ENCODE measurements at regions not wholly inside any gene's neighbourhood (a gene's known extent, or its start where the extent isn't known, plus 50 kb on each side); places are given as distances from the start of the nearest gene placed in this dataset.

GRCh38 chr2:198622986-198623730 is 818.8 kb downstream of the PLCL1 start:
- Mint-ChIP-seq H3K4me3 (no peak overlapping the region), H3K27ac (no peak overlapping the region), H3K9me3 (no peaks in the 10 kb centered on the region), H3K36me3 (ENCODE audit: low read depth) (no peaks in the 10 kb centered on the region), H3K27me3 (no peaks in the 10 kb centered on the region), H3K4me1 (ENCODE audit: low read depth) (no peaks in the 10 kb centered on the region)
- ChIA-PET CTCF (no interaction called here), POLR2A (no interaction called here)
- Histone ChIP-seq H3K4me1 (ENCODE audit: insufficient read depth, low read length) (no peaks in the 10 kb centered on the region), H3K27me3 (ENCODE audit: control insufficient read depth in 1 of 2, insufficient read depth in 2 of 2, low read length in 2 of 2) (no peaks in the 10 kb centered on the region), H3K36me3 (ENCODE audit: insufficient read depth, low read length) (no peaks in the 10 kb centered on the region), H3K27ac (ENCODE audit: low read depth in 1 of 2, low read length in 2 of 2) (no peak overlapping the region), H3K9me3 (ENCODE audit: control insufficient read depth in 1 of 2, insufficient read depth in 1 of 2, low read length in 2 of 2) (no peaks in the 10 kb centered on the region), H3K4me3 (ENCODE audit: low read length) (no peak overlapping the region)
- DNase-seq (no peak), ATAC-seq (ENCODE audit: poor library complexity) (no peak)
- intact Hi-C loops (cut with DNase I, micrococcal nuclease) = no loop called here
- TF ChIP-seq CTCF (IDR thresholded peaks at IDR 0.05) = no peak

- Histone ChIP-seq H3K9me3 (ENCODE audit: control insufficient read depth in 1 of 2, insufficient read depth in 1 of 2, low read length in 2 of 2) (no peaks in the 10 kb centered on the region), H3K27me3 (ENCODE audit: control insufficient read depth in 1 of 2, insufficient read depth in 2 of 2, low read length in 2 of 2) (no peaks in the 10 kb centered on the region), H3K4me1 (ENCODE audit: insufficient read depth, low read length) (no peaks in the 10 kb centered on the region), H3K4me3 (ENCODE audit: low read length) (no peak overlapping the region), H3K27ac (ENCODE audit: low read depth in 1 of 2, low read length in 2 of 2) (no peak overlapping the region), H3K36me3 (ENCODE audit: insufficient read depth, low read length) (no peaks in the 10 kb centered on the region)
- ChIA-PET POLR2A (no interaction called here), CTCF (no interaction called here)
- intact Hi-C loops (cut with DNase I, micrococcal nuclease) = no loop called here
- H3K27ac Mint-ChIP-seq = no peak overlapping the region
- no peaks in the 10 kb centered on the region for H3K36me3 Mint-ChIP-seq (ENCODE audit: low read depth)
- no peak for DNase-seq
- no peak for TF ChIP-seq CTCF (IDR thresholded peaks at IDR 0.05)
- ATAC-seq (ENCODE audit: poor library complexity) = no peak
- H3K27me3 Mint-ChIP-seq = peaks cover 5% of the 10 kb centered on the region
- H3K9me3 Mint-ChIP-seq = peaks cover 3% of the 10 kb centered on the region
- H3K4me1 Mint-ChIP-seq (ENCODE audit: low read depth) = no peaks in the 10 kb centered on the region
- H3K4me3 Mint-ChIP-seq = no peak overlapping the region
These were observed 811.6 kb downstream of the PLCL1 start for GRCh38 chr2:198615972-198616371.

- CTCF ChIA-PET = no interaction called here
- no peak for DNase-seq
- TF ChIP-seq CTCF (IDR thresholded peaks at IDR 0.05) = no peak
- Histone ChIP-seq H3K36me3 (ENCODE audit: insufficient read depth, low read length) (no peaks in the 10 kb centered on the region), H3K27ac (ENCODE audit: low read depth in 1 of 2, low read length in 2 of 2) (no peak overlapping the region), H3K27me3 (ENCODE audit: control insufficient read depth in 1 of 2, insufficient read depth in 2 of 2, low read length in 2 of 2) (no peaks in the 10 kb centered on the region), H3K9me3 (ENCODE audit: control insufficient read depth in 1 of 2, insufficient read depth in 1 of 2, low read length in 2 of 2) (no peaks in the 10 kb centered on the region), H3K4me3 (ENCODE audit: low read length) (no peak overlapping the region), H3K4me1 (ENCODE audit: insufficient read depth, low read length) (no peaks in the 10 kb centered on the region)
- H3K36me3 Mint-ChIP-seq (ENCODE audit: low read depth) = no peaks in the 10 kb centered on the region
- H3K4me3 Mint-ChIP-seq = no peak overlapping the region
- POLR2A ChIA-PET = interaction anchor here (0.5 kb wide), 1 partner anchor 192 kb away, joined by 3 read pairs; no protein-coding TSS in a partner anchor
- H3K9me3 Mint-ChIP-seq = peaks cover 3% of the 10 kb centered on the region
- no peaks in the 10 kb centered on the region for H3K4me1 Mint-ChIP-seq (ENCODE audit: low read depth)
- intact Hi-C loops (cut with DNase I, micrococcal nuclease) = no loop called here
- H3K27ac Mint-ChIP-seq = no peak overlapping the region
- peaks cover 5% of the 10 kb centered on the region for H3K27me3 Mint-ChIP-seq
- no peak for ATAC-seq (ENCODE audit: poor library complexity)
These were observed 806.8 kb downstream of the PLCL1 start for GRCh38 chr2:198611201-198611600.
